Astrocyte of the cerebellum (primary cell): ENCODE measurements at regions not wholly inside any gene's neighbourhood (a gene's known extent, or its start where the extent isn't known, plus 50 kb on each side); places are given as distances from the start of the nearest gene placed in this dataset.
"Not testable (repeated sequence)": the region's sequence is repeated elsewhere in the genome, so short reads cannot be mapped to it uniquely, and the experiment has no call there.

ENCODE experiments used
- DNase-seq: peaks from one replicate; pipeline ENCODE4 v3.0.0-alpha.2; 2011; ENCODE audit warnings: low read depth
- H3K4me3 ChIP-seq: 2 replicates; pipeline ENCODE4 v1.5.1; 2011; ENCODE audit warnings: mild to moderate bottlenecking, low read depth, low read length, moderate library complexity
- CTCF ChIP-seq: IDR thresholded peaks from 2 replicates; pipeline ENCODE4 v1.5.1; 2012; ENCODE audit warnings: low read length, low read depth, moderate library complexity, mild to moderate bottlenecking; ENCODE audit errors: missing control alignments
- in situ Hi-C: cut with HindIII; loops from 2 replicates; pipeline ENCODE4 v1.10.0; 2017; ENCODE audit warnings: low sequenced_read_pairs

- DNase-seq, result no peak
- TF ChIP-seq CTCF, result no peak
- in situ Hi-C loops, result no loop called here
- no peak overlapping the region for H3K4me3 ChIP-seq
These were observed 319.0 kb upstream of the INTU start for GRCh38 chr4:127313767-127314166.

- no peak for DNase-seq
- in situ Hi-C loops, result no loop called here
- TF ChIP-seq CTCF, result no peak
- no peak overlapping the region for H3K4me3 ChIP-seq
These were observed 305.3 kb upstream of the INTU start for GRCh38 chr4:127327491-127327890.

- in situ Hi-C loops, result no loop called here
- H3K4me3 ChIP-seq, result no peak overlapping the region
- no peak for TF ChIP-seq CTCF
- DNase-seq, result no peak
These were observed 297.6 kb upstream of the INTU start for GRCh38 chr4:127335073-127335620.

- TF ChIP-seq CTCF, result no peak
- no peak for DNase-seq
- H3K4me3 ChIP-seq, result no peak overlapping the region
- in situ Hi-C loops, result no loop called here
These were observed 297.0 kb upstream of the INTU start for GRCh38 chr4:127335732-127336131.

GRCh38 chr4:127343123-127343522, 289.6 kb upstream of the INTU start:
- DNase-seq, in situ Hi-C loops, H3K4me3 ChIP-seq: not testable (repeated sequence)

GRCh38 chr4:127344071-127344470, 288.7 kb upstream of the INTU start:
- TF ChIP-seq CTCF, result no peak
- in situ Hi-C loops, result no loop called here
- no peak overlapping the region for H3K4me3 ChIP-seq
- no peak for DNase-seq

GRCh38 chr4:127347936-127348335, 284.8 kb upstream of the INTU start:
- H3K4me3 ChIP-seq, result no peak overlapping the region
- no peak for DNase-seq
- in situ Hi-C loops, result no loop called here
- TF ChIP-seq CTCF, result no peak
